NCI-H128 (cell line): ENCODE measurements at regions not wholly inside any gene's neighbourhood (a gene's known extent, or its start where the extent isn't known, plus 50 kb on each side); places are given as distances from the start of the nearest gene placed in this dataset.

ENCODE experiments used
- DNase-seq: peaks from one replicate; lab custom pipeline; 2025; ENCODE audit not compliant: unreplicated experiment; lab: John Stamatoyannopoulos, UW

DNA sequence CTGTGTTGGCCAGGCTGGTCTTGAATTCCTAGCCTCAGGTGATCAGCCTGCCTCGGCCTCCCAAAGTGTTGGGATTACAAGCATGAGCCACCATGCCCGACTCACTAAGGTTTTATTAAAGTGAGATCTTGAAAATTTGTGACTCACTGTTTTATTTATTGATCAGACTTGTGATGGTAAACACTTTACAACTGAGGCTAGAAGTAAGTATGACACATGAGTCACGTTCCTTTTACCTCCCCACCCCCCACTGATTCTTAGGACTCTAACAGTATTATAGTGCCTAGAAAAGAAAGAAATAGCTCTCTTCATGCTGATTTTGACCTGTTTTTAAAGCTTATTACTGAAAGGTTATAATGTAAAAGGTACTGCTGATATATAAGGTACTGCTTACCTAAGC is 160.6 kb downstream of the TANC2 start:
- DNase-seq, result no peak

DNA sequence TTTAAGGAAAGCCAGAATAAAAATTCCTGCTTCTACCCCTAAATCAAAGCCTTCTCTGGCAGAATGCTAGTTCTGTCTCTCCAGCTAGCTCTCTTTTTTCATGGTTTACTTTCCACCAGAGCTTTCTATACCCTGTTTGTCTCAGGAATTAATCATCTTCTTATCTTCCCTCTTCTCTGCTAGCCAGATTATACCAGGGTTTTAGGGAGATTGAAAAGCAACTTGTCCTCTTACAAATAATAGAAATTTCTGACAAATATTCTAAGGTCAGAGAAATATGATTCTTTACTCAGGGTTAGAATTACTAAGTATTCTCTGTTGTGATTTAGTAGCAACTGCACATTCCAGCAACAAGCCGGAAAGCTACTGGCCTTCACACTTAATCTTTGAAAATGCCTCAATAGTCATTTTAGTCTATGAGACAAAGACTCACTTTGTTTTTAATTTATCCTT is 166.4 kb downstream of the TANC2 start:
- DNase-seq, result no peak

DNA sequence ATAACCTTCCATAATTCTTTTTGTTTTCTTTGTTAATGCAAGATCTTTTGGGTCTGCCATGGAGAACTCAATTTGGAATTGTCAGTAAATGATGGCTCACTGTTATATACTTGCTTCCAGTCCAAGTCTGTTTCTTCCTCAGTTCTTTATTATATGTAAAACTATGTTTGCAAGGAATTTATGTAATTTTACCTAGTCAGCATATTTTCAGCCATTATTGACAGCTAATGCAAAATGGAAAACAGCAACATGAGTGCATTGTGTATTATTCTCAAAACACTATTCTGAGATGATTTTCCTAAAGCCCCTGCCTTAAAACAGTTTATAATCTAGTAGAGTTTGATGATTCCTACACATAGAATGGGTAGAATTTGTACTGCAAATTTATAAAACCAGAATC is 167.5 kb downstream of the TANC2 start:
- DNase-seq, result no peak

DNA sequence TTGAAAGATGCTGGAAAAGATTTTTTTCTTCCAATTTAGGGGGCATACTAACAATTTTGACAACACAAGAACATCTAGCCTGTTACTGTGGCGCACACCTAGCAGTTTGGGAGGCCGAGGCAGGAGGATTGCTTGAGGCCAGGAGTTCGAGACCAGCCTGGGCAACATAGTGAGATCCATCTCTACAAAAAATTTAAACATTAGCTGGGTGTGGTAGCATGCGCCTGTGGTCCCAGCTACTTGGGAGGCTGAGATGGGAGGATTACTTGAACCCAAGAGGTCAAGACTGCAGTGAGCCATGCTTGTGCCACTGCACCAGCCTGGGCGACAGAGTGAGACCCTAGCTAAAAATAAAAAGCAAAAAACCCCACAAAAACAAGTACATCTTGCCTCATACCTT is 168.8 kb downstream of the TANC2 start:
- DNase-seq, result no peak

DNA sequence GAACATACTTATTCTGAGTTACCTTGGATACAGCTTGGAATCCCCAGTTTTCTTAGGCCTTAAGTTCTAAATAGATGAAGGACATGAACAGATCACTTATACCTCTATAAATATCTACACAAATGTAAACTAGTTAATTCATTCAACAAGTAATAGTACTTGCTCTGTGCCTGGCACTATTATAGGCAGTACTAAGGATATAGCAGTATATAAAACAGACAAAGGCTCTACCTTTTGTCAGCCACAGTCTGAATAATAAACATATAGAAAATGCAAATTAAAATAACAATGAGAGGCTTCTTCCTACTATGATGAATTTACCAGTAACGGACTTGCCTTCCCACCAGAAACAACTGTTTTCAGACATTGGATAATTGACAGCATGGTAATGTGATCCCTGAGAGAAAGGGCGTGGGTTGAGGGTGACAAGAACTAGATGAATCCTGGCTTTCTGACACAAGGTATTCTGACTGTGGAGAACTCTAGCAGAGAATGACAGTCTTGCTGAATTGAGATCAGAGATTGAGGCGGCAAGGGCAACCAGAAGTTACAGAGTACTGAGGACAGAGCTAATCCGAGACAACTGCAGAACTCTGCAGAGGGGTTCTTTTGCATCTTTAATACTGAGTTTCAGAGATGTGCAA is 170.5 kb downstream of the TANC2 start:
- no peak for DNase-seq

DNA sequence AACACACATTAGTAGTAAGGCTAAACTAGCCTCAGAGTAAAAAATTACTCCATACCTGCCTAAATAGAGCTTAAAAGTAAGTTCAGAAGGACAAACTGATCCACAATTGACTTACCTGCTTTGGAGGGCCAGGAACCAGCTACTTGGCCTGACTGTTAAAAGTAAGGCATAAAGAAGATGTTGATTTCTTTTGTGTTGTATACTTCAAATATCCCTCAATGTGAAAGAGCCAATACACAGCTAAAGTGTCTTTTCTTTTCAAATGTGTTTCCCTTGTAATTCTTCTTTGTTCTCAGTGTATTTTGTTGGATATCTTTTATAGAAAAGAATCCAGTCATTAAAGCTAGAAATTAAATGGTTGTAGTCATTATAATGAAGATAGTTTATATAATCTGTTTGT is 171.1 kb downstream of the TANC2 start:
- no peak for DNase-seq

DNA sequence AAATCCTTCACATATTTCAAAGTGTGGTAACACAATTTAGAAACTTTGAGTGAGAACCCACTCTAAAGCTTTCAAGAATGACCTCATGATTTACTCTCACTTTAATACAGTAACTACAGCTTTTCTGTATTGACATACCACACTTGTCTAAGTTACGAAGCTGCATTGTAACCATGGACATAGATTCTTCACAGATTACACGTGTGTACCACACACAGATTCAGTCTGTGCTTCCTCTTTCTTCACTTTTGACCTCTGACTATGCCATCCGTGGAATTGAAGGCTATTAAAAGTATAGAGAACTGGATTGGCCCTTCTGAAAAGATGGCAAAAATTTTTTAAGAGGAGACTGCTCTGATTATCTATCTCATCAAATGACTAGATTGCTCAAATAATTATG is 172.7 kb downstream of the TANC2 start:
- no peak for DNase-seq

DNA sequence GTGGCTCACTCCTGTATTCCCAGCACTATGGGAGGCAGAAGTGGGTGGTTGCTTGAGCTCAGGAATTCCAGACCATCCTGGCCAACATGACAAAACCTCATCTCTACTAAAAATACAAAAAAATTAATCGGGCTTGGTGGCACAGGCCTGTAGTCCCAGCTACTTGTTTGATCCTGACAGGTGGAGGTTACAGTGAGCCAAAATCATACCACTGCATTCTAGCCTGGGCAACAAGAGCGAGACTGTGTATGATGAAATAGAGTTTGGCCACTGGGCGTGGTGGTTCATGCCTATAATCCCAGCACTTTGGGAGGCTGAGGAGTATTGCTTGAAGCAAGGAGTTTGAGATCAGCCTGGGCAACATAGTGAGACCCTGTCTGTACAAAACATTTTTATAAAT is 173.3 kb downstream of the TANC2 start:
- no peak for DNase-seq

DNA sequence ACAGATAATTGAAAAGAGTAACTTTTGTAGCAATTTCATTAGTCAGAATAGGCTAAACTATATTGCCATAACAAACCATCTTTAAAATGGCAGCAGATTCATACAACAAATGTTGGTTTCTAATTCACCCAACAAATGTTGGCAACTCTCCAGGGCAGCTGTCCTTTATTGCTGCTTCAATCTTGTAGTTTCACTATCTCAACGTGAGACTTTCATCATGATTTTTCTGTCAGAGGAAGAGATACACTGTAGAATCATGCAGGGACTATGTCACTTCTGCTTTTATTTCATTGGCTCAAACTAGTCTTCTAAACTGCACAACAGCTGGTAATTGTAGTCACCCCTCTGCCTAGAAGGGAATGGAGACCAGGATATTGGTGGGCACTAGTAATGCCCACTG is 174.2 kb downstream of the TANC2 start:
- no peak for DNase-seq

DNA sequence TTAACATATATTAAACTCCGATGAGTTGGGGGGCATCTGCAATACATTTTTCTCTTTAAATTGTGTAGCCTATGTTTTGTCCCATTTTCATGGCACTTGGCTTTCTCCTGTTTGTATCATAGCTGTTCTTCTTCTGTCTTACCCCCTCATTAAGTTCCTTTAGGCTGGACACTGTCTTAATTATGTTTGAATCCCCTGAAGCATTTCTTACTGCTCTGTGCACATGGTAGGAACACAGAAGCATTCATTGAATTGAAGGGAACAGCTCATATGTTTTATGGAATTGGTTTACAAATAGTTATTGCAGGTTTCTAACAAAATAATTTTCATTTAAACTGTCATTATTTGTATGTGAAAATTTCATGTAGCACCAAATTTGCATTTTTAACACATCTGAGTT is 176.8 kb downstream of the TANC2 start:
- no peak for DNase-seq

DNA sequence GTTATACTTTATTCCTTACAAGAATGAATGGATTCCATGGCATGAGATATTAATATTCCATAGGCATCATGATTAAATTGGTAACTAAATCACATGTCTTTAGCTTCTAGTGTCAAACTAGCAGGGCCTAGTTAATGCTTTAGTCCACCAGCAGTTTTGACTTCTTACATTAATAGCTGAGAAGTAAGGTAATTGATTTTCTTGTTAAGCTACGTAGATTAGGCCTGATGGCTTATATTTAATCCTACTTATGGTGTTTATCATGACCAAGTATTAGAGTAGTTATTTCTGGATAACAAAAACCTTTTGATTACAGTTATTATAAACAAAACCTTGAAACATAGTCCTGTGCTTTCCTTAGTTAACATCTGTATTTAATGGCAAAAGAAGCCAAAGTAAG is 184.5 kb downstream of the TANC2 start:
- no peak for DNase-seq

DNA sequence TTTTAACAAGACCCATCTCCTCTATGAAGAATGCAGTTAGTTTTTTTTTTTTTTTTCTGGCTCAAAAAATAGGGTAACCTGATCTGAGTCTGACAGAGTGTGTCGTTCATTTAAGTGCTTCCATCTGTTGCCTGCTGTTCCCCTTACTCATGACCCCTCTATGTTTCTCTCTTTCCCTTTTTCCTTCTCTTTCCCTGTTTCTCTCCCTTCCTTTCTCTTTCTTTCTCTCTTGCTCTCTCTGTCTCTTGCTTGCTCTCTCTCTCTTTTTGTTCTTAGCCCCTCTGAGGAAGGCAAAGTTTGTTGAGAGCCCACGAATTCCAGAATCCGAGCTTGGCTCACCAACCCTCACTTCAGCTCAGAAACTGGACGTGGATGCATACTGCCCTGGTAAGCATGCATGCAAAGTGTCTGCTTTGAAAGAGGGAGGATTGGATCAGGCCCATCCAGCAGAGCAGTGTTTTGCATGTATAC is 185.0 kb downstream of the TANC2 start:
- DNase-seq, result no peak

DNA sequence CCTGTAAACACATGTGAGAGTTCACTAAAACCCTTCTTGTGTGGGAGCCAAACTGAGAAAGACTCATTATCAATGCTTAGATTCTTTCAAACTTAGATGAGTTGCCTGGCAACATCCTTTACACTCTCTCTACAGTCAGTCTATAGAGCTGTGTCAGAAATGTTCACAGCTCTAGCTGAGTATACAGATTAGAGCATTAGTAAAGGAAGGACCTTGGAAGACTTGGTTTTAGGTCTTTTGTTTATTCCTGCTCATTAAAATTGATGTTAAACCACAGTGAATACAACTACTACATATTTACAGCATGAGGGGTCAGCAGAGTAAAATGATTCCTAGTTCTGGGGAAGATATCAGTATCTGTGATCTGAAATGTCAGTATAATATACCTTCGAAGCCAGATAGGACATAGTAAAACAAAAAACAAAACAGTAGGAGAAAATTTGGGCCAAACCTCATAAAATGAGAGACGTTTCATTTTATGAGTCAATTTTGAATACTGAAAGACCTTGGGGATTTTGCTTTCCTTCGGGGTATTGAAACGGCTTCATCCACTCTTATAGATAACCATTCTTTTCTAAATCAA is 186.0 kb downstream of the TANC2 start:
- DNase-seq, result no peak

DNA sequence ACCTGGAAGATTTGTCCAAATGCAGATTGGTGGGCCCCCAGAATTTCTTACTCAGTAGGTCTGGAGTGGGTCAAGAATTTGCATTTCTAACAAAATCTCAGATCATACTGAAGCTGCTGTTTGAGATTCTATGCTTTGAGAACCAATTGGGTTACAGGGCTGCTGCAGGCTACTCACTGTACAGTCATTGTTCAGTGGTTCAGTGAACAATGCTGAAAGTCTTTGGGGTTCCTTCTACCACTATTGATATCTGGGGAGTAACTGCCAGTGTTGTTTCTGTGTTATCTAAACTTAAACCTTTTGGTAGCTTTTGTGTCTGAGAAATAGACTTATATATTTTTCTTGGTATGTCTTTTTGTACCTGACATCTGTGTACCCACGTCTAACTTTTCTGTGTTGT is 187.5 kb downstream of the TANC2 start:
- DNase-seq, result no peak

DNA sequence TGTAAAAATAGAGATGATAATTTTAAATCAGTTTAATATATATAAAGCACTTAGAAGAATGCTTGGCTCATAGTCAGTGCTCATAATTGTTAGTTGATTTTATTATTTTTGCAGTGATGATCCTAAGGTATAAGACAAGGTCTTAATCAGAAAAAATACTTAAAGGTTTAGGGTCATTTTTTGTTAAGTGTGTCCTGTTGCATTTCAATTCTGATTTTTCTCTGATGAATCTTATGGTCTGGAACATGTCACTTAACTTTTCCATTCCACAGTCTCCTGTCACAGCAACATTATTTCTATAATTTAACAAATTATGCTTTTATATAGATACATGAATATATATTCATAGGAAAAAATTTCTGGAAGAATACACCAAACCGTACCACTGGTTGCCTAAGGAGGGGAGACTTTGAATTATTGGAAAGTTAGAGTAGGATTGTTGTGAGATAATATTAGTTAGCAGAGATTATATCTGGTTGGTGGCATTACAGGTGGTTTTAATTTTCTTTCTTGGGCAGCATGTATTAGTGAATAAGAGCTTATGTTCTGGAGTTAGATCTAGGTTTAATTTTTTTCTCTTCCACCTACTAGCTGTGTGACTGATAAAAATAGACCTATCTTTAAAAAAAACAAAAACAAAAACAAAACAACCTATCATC is 188.7 kb downstream of the TANC2 start:
- no peak for DNase-seq

DNA sequence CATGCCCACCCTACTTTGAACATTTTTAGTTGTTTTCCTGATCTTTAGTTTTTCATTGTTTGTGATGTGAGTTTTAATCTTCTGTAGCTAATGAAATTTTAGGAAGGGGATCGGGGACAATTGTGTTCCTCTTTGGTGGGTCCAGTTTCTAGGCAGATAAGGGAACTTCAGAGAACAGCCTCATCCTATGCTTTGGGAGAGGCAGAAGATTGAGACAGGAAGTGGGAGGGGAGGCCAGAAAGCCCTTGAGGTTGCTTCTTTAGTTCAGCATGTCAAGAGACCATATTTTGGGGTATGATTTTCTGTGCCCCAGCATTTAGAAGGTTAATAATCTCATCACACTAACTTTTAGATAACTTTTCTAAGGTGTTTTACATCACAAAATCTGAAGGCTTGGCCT is 191.0 kb downstream of the TANC2 start:
- DNase-seq, result no peak

DNA sequence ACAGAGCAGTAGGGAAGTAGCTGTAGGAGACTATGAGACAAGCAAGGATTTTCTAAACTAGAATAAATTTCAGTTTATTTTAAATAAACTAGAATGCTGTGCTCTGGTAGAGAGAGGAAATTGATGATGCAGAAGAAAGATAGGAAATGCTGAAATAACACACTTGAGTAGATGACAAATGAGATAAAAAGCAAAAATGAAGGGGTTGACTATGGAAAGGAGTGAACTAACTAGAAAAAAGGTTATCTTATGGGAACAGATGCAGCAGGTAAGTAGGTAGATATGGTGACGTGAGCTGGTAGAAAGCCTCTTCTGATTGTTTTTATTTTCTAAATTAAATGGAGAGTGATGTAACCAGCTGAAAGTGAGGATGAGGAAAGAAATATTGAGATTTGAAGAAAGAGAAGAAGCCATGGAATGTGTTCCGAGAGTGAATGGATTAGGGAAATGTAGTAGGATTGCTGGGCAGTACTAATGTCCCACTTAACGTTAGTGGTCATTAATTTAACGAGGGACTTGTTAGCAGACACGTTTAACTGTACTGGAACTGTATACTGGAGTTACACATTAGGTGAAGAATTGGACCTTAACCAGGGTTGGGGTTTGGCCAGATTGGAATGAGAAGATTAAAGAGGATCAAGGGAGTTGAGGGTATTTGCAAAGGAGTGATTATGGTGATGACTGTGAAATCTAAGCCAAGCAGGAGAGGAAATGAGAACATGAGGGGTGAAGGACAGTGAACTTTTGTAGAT is 196.5 kb downstream of the TANC2 start:
- DNase-seq, result no peak

DNA sequence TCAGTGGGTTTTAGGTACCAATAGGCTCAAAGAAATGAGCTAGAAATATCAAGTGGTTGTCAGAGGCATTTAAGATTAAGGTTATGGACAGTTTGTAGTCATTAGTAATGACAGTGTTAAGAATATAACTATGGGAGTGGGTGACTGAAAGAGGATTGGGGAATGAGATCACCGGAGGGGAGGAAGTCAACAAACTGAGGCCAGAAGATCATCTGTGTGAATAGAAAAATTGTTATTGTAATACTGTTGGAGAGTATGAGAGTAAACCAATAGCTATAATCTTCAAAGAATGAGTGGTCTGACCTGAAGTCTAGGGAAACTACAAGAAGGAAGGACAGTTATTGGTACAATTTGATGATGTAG is 197.1 kb downstream of the TANC2 start:
- no peak for DNase-seq

DNA sequence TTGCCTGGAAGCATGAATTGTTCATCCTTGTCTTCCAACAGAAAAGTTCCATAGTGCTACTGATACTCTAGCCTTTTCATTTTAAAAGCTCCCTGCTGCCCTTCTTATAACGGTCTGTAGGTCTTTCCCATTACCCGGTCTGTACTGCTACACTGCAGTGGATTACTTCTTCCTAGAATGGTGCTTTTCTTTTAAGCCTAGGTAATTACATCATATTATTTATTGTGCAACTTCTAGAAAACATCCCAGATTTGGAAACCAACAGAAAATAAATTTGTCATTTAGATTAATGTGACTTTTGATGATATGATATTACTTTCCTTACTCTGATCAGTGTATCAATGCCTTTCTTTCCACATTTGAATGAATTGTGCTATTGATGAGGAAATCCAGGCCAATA is 199.4 kb downstream of the TANC2 start:
- DNase-seq, result no peak

DNA sequence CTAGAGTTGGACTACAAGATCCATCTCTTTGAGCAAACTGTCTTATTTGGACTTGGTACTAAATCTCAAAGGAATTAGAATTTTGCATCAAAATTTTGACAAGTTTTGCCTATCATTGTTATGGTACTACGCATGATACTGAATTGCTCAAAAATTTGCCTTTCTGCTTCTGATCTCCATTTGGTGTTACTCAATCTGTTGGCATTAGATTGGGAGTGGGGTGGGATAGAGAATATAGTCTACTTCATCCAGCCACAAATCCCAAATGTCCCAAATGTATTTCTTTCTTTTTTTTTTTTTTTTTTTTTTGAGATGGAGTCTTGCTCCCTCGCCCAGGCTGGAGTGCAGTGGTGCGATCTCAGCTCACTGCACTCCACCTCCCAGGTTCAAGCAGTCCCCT is 204.8 kb downstream of the TANC2 start:
- no peak for DNase-seq

DNA sequence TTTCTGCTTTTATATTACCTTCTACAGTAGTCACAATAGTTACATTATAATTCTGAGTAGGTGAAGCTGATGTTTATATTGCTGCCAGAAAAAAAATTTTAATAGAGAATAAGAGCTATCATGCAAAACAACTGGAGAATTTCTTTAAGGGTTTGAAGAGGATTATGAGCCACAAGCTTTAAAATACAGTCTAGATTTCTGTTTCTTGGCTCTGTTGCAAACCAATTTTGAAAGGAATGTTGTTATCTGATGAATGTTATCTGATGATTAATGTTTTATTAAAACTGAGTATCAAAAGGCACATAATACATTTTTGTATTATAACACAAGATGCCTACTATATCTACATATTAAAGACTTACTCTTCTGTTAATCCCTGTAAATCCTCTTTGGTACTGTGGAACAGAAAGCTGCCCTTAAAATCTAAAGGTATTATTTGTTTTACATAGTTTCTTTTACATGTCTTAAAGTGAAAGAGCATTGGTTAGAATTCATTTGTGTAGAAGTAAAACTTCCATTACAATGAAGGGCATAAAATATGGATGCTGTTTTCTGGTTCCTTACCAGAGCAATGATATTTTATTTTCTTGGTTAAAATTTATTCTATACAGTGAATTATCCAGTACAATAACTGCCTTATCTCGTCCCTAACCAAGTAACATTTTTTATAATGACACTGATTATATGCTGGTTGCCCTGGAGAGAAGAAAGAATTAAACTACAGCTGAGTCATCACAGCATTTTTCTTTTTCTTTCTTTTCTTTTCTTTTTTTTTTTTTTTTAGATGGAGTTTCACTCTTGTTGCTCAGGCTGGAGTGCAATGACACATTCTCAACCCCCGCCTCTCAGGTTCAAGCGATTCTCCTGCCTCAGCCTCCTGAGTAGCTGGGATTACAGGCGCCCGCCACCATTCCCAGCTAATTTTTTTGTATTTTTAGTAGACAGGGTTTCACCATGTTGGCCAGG is 205.7 kb downstream of the TANC2 start:
- DNase-seq, result no peak
